NB4 (cell line): ENCODE measurements at regions not wholly inside any gene's neighbourhood (a gene's known extent, or its start where the extent isn't known, plus 50 kb on each side); places are given as distances from the start of the nearest gene placed in this dataset.

Source experiments
- CTCF ChIP-seq: IDR thresholded peaks from one replicate; pipeline ENCODE4 v1.5.1; 2012; ENCODE audit warnings: low read depth, low read length
- MYC ChIP-seq: IDR thresholded peaks from 2 replicates; pipeline ENCODE4 v1.6.1; 2011; ENCODE audit warnings: low read depth, low read length
- POLR2A ChIP-seq: IDR thresholded peaks from 2 replicates; pipeline ENCODE4 v1.6.1; 2011; ENCODE audit warnings: mild to moderate bottlenecking; ENCODE audit not compliant: insufficient read length; ENCODE audit errors: extremely low read depth
- TF ChIP-seq, protein P1 (sequence below): IDR thresholded peaks from 2 replicates; pipeline ENCODE4 v1.6.1; 2011; ENCODE audit warnings: low read depth, low read length

- TF ChIP-seq CTCF (no peak), POLR2A (no peak), MYC (no peak)
- TF ChIP-seq, protein P1, sequence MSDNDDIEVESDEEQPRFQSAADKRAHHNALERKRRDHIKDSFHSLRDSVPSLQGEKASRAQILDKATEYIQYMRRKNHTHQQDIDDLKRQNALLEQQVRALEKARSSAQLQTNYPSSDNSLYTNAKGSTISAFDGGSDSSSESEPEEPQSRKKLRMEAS: no peak
These were observed 113.2 kb downstream of the MICALL2 start for GRCh38 chr7:1345796-1346755.
